Hepatocyte (in vitro differentiated cells): ENCODE measurements at regions not wholly inside any gene's neighbourhood (a gene's known extent, or its start where the extent isn't known, plus 50 kb on each side); places are given as distances from the start of the nearest gene placed in this dataset.

Experiments used
- CTCF ChIP-seq: fragments of 200-600 bp; sonication (generic); IDR thresholded peaks from 2 replicates; pipeline ENCODE4 v1.5.1; 2016; ENCODE audit warnings: antibody characterized with exemption, mild to moderate bottlenecking; ENCODE audit not compliant: poor library complexity
- EZH2 ChIP-seq: fragments of 200-600 bp; sonication (generic); IDR thresholded peaks from 2 replicates; pipeline ENCODE4 v1.6.1; 2016; ENCODE audit warnings: antibody characterized with exemption, mild to moderate bottlenecking, borderline replicate concordance
- EZH2phosphoT487 ChIP-seq: fragments of 200-600 bp; sonication (generic); IDR thresholded peaks from one replicate; pipeline ENCODE4 v1.6.1; 2018; ENCODE audit warnings: antibody characterized with exemption, mild to moderate bottlenecking, low read depth, moderate library complexity; ENCODE audit not compliant: unreplicated experiment, severe bottlenecking

GRCh38 chr11:119474682-119475596, 52.0 kb upstream of the THY1 start:
- peak; percentile 86 for TF ChIP-seq CTCF
- TF ChIP-seq EZH2: no peak
- TF ChIP-seq EZH2phosphoT487: no peak
